Thyroid gland (tissue), 4 donors: ENCODE measurements at regions not wholly inside any gene's neighbourhood (a gene's known extent, or its start where the extent isn't known, plus 50 kb on each side); places are given as distances from the start of the nearest gene placed in this dataset.

Experiments
- POLR2A ChIP-seq, 2 donors: fragments of 450-650 bp; IDR thresholded peaks; one replicate each; pipeline ENCODE4 v1.6.1; 2017; ENCODE audit warnings: antibody characterized with exemption in 2 of 2, mild to moderate bottlenecking in 2 of 2, moderate library complexity in 1 of 2
- TF ChIP-seq, protein P1 (sequence below), 6 experiments: fragments of 200-600 bp in 3 of 6; fragments of 450-650 bp in 3 of 6; sonication (generic) in 3 of 6; IDR thresholded peaks; one replicate each; pipeline ENCODE4 v1.5.1; 2016 to 2019; ENCODE audit warnings: antibody characterized with exemption in 6 of 6, mild to moderate bottlenecking in 2 of 6, inconsistent platforms in 1 of 6, moderate library complexity in 1 of 6

DNA sequence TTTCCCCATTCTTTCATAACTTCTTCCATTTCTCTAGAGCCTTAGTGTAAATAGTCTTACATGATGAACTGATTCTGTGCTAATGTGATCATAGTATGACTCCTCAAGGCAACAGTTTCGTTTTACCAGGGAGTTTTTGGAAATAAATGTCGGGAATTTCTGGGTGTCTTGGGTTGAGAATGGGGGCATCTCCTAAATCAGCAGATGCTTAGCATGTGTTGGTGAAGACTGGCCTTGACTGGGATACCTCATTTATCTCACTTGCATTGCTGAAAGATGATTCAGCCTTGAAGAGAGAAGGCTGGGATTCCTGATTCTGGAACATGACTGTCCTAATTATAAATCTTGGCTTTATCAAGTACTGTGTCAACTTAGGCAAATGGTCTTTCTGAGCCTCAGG lies 115.7 kb upstream of the C11orf87 start:
- no peak for TF ChIP-seq POLR2A (IDR thresholded peaks at IDR 0.05)
- TF ChIP-seq, protein P1, sequence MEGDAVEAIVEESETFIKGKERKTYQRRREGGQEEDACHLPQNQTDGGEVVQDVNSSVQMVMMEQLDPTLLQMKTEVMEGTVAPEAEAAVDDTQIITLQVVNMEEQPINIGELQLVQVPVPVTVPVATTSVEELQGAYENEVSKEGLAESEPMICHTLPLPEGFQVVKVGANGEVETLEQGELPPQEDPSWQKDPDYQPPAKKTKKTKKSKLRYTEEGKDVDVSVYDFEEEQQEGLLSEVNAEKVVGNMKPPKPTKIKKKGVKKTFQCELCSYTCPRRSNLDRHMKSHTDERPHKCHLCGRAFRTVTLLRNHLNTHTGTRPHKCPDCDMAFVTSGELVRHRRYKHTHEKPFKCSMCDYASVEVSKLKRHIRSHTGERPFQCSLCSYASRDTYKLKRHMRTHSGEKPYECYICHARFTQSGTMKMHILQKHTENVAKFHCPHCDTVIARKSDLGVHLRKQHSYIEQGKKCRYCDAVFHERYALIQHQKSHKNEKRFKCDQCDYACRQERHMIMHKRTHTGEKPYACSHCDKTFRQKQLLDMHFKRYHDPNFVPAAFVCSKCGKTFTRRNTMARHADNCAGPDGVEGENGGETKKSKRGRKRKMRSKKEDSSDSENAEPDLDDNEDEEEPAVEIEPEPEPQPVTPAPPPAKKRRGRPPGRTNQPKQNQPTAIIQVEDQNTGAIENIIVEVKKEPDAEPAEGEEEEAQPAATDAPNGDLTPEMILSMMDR (IDR thresholded peaks at IDR 0.05): no peak
